ENCODE measurements at regions not wholly inside any gene's neighbourhood (a gene's known extent, or its start where the extent isn't known, plus 50 kb on each side); places are given as distances from the start of the nearest gene placed in this dataset.

- DNase-seq (ENCODE audit: low read depth in 4 of 4, low spot score in 1 of 4) = no peak
Measured at GRCh38 chr5:135140446-135141204, 106.6 kb upstream of the PITX1 start.

DNA sequence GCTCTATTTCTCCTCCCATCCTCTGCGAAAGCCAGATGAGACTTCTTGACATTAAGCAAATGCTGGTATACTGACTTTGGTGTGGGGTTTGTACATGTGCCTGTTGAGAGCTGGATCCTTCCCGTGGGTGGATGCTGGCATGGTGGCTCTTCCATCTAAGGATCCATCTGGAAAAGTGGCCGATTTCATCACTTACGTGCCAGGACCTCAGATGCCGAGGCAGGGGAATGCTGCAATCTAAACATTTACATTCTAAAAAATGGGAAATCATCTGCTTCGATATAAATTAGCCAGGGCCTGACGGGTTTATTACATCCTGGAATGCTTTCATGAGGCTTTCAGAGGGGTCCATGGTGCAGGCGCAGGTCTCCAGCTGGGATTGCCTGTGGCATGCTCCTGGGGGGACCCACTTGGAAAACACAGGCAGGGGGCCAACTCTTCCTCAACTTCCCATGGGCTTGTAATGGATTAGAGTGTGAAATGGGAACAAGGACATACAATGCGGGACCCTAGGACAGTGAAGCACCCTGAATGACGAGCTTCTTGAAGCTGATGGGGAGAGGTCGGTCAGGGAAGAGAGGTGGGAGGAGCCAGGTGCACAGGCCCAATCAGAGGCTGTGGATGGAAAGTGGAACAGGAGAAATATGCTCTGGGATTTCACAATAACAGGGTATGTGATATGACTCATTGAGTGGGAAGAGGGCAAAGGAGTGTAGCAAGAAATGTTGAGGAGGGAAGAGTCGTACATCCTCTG, 105.5 kb upstream of the PITX1 start:
- DNase-seq (ENCODE audit: low read depth in 4 of 4, low spot score in 1 of 4) = no peak

DNA sequence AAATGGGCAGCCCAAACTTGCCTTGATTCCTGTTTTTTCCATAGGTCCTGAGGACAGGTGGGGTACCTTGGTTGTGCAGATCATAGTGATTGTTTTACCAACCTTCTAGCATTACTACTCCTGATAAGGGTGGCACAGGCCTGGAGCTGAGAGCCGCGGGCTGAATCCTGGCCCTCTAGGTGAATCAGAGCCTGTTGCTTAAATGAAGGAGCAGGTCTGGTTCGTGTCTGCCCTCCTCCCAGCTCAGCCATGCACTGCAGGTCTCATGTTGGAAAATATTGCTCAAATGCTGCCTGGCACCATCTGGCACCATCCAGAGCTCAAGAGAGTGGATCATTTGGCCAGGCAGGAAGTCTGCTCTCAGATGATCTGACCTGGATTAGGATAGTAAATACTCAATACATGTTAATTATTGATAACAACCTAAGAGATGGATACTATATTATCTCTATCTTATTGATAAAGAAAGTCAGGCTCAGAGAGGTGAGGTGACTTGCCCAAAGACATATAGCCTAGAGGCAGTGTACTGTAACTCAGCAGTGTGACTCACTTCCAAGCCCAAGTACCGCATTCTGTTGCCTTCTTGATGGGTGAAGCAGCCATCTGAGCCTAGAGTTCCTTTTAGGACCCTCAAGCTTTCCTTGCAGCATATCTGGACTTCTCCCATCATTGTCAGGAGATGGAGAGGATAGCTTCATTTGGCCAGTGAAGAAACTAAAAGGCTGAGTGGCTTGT, 104.3 kb upstream of the PITX1 start:
- no peak for DNase-seq (ENCODE audit: low read depth in 4 of 4, low spot score in 1 of 4)

DNA sequence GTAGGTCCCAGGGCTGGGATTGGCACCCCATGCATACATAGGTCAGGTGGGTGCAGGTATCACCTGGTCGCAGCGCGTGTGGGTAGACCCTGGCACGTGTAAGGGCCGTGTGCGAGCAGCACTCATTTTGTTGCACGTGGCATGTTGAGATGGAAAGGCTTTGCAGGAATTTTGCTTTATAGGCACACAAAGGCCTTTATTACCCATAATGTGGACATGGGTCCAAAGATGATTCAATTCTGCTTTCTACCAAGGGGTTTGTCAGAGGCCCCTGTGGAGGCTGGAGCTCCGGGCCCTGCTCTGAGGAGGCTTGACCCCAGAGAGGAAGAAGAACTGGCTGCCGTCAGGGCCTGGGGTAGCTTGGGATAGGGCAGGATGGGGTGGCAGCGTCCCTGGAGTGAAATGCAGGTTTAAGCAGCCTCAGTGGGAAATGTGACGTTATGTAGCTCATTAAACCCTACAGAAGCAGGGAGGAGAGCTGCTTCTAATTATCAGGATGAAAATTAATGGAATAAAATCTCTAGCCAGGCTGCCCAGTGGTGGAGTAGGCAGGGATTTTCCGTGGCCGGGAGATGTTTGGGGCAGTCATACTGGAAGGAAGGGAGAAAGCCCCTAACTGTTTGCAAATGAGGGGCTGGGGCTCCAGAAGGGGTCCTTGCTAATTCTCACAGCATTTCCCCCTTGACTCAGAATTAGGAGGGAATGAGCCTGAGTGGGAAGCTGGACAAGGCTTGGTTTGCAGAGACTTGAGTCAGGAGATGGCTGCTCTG, 103.3 kb upstream of the PITX1 start:
- DNase-seq (ENCODE audit: low read depth in 4 of 4, low spot score in 1 of 4) = no peak

GRCh38 chr5:135136546-135136945, 102.5 kb upstream of the PITX1 start:
- no peak for DNase-seq (ENCODE audit: low read depth in 4 of 4, low spot score in 1 of 4)

- DNase-seq (ENCODE audit: low read depth in 4 of 4, low spot score in 1 of 4) = no peak
Measured at GRCh38 chr5:135135530-135136226, 101.7 kb upstream of the PITX1 start.

- DNase-seq (ENCODE audit: low read depth in 4 of 4, low spot score in 1 of 4) = no peak
Measured at GRCh38 chr5:135134691-135135381, 100.8 kb upstream of the PITX1 start.

- DNase-seq (ENCODE audit: low read depth in 4 of 4, low spot score in 1 of 4) = no peak
Measured at GRCh38 chr5:135133698-135134515, 99.9 kb upstream of the PITX1 start.

GRCh38 chr5:135133181-135133580, 99.2 kb upstream of the PITX1 start:
- no peak for DNase-seq (ENCODE audit: low read depth in 4 of 4, low spot score in 1 of 4)

GRCh38 chr5:135131801-135132680, 98.0 kb upstream of the PITX1 start:
- no peak for DNase-seq (ENCODE audit: low read depth in 4 of 4, low spot score in 1 of 4)

DNA sequence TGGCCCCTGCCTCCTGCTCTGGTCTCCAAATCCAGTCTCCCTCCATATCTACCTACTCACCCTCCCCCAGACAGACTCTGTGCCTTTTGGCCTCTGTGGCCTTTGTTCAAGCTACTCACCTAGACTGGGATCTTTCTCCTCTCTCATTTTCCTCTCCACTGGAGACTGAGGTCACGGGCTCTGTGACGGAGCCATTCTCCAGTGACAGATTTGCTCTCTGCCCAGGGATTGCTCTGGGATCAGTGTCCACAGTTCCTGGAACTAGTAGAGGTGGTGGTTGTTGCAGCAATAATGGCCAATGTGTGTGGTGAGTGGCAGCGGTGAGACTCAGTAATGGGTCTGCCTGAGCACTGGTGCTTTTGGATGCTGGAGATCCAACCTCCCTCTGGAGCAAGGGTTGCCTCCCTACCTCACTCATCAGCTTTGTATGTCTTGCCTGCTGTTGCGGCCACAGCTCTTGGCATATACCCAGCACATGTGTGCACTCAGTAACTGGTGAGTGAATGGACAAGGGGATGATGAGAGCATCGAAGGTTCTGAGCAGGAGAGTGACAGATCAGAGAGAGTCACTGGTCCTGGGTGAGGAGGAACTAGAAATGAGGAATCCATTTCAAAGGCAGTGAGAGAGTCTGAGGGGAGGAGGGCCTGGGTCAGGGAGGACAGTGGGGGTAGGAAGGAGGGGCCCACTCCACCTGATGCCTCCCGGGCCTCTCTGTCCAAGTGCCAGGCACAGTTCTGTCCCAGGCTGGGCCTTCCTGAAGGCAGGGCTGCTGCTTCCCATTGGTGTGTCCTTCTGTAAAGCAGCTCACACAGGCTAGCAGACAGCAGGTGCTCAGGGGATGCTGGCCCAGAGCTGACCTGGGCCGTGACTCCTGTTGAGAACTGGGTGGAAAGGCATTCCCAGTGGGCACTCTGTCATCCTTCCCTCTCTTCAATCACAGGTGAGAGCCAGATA, 96.5 kb upstream of the PITX1 start:
- DNase-seq (ENCODE audit: low read depth in 4 of 4, low spot score in 1 of 4) = no peak

DNA sequence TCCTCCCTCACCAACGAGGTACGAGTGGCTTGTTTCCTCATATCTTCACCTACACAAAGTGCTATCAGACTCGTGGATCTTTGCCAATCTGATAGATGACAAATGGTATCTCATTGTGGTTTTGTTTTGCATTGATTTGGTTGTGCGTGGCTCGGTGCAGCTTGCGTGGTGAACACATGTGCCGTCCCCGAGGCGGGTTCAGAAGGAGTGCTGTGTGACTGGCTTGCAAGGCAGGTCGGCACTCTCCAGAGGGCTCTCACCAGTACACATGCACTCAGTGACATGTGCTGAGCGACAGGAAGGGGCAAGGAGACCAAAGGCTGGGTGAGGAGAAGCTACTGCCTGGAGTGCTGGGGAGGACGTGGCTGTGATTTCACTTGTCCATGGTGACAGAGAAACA, 95.3 kb upstream of the PITX1 start:
- DNase-seq (ENCODE audit: low read depth in 4 of 4, low spot score in 1 of 4) = no peak

- DNase-seq (ENCODE audit: low read depth in 4 of 4, low spot score in 1 of 4) = no peak
Measured at GRCh38 chr5:135128361-135128760, 94.3 kb upstream of the PITX1 start.

DNA sequence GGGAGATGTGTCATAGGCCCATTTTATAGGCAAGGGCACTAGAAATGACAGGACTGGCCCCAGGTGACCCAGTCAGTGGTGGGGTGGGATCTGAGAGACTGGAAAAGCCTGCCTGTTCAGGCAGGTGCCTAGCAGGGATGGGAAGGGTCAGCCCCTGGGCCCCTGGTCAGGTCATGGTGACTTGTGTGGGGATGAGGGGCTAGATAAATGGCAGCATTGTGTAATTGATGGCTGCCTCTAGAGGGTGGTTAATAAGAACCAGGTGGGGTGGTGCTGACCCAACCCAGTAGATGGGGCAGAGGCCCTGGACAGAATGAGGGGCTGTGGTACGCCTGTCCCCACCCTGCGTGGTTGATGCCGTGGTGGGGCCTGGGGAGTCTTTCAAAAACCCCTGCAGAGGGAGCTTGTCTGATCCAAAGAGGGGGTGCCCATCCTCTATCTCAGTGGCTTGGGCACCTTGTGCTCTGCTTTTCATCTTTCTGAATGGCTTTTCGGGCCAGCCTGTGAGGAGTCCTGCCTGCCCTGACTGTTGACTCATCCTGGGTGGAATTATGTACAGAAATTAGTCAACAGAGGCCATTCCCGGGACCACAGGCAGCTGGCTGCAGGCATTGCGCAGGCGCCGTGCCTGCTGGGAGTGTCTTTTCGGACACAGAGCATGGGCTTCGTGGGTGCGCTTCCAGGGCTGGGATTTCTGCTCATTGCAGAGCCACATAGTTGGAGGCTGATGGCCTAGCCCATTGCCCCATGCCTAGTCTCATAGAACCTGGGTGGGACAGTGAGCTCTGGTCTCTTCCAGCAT, 93.6 kb upstream of the PITX1 start:
- DNase-seq (ENCODE audit: low read depth in 4 of 4, low spot score in 1 of 4) = no peak

- no peak for DNase-seq (ENCODE audit: low read depth in 4 of 4, low spot score in 1 of 4)
Measured at GRCh38 chr5:135126688-135127438, 92.8 kb upstream of the PITX1 start.

- no peak for DNase-seq (ENCODE audit: low read depth in 4 of 4, low spot score in 1 of 4)
Measured at GRCh38 chr5:135124724-135125123, 90.7 kb upstream of the PITX1 start.
